ENCODE measurements at regions not wholly inside any gene's neighbourhood (a gene's known extent, or its start where the extent isn't known, plus 50 kb on each side); places are given as distances from the start of the nearest gene placed in this dataset.
"Not testable (repeated sequence)": the region's sequence is repeated elsewhere in the genome, so short reads cannot be mapped to it uniquely, and the experiment has no call there.

- no peak for TF ChIP-seq SPI1 (IDR thresholded peaks at IDR 0.05; ENCODE audit: low read depth, low read length)
- no peak for TF ChIP-seq PAX5 (IDR thresholded peaks at IDR 0.05; ENCODE audit: insufficient read depth, low read length, severe bottlenecking)
- no peak for TF ChIP-seq POU2F2 (IDR thresholded peaks at IDR 0.05; ENCODE audit: low read depth, low read length)
- TF ChIP-seq POLR2AphosphoS5 (IDR thresholded peaks at IDR 0.05; ENCODE audit: low read depth, low read length): no peak
- no peak for TF ChIP-seq POLR2A (IDR thresholded peaks at IDR 0.05; ENCODE audit: low read depth, low read length)
- no peak for TF ChIP-seq TAF1 (IDR thresholded peaks at IDR 0.05; ENCODE audit: low read depth, low read length)
- FAIRE-seq: no peak
Observed at GRCh38 chr6:81380718-81381338, 371.7 kb downstream of the TENT5A start.

GRCh38 chr6:81376745-81377144 is 375.7 kb downstream of the TENT5A start:
- TF ChIP-seq POLR2A (IDR thresholded peaks at IDR 0.05; ENCODE audit: low read depth, low read length) (no peak), POLR2AphosphoS5 (IDR thresholded peaks at IDR 0.05; ENCODE audit: low read depth, low read length) (no peak), POU2F2 (IDR thresholded peaks at IDR 0.05; ENCODE audit: low read depth, low read length) (no peak), TAF1 (IDR thresholded peaks at IDR 0.05; ENCODE audit: low read depth, low read length) (no peak), SPI1 (IDR thresholded peaks at IDR 0.05; ENCODE audit: low read depth, low read length) (no peak), PAX5 (IDR thresholded peaks at IDR 0.05; ENCODE audit: insufficient read depth, low read length, severe bottlenecking) (no peak)
- no peak for DNase-seq (ENCODE audit: insufficient read length, low spot score)
- no peak for FAIRE-seq

More at GRCh38 chr6:81380718-81381338, 371.7 kb downstream of the TENT5A start:
- no peak for DNase-seq (ENCODE audit: insufficient read length, low spot score)

- DNase-seq (ENCODE audit: insufficient read length, low spot score) (no peak), FAIRE-seq (no peak)
- no peak for TF ChIP-seq TAF1 (IDR thresholded peaks at IDR 0.05; ENCODE audit: low read depth, low read length)
- TF ChIP-seq PAX5 (IDR thresholded peaks at IDR 0.05; ENCODE audit: insufficient read depth, low read length, severe bottlenecking): no peak
- TF ChIP-seq POLR2A (IDR thresholded peaks at IDR 0.05; ENCODE audit: low read depth, low read length): no peak
- TF ChIP-seq POLR2AphosphoS5 (IDR thresholded peaks at IDR 0.05; ENCODE audit: low read depth, low read length): no peak
- TF ChIP-seq POU2F2 (IDR thresholded peaks at IDR 0.05; ENCODE audit: low read depth, low read length): no peak
- no peak for TF ChIP-seq SPI1 (IDR thresholded peaks at IDR 0.05; ENCODE audit: low read depth, low read length)
Observed at GRCh38 chr6:81373414-81373813, 379.1 kb downstream of the TENT5A start.

GRCh38 chr6:81371930-81372329 is 380.6 kb downstream of the TENT5A start:
- DNase-seq (ENCODE audit: insufficient read length, low spot score) (no peak), FAIRE-seq (no peak)
- TF ChIP-seq SPI1 (IDR thresholded peaks at IDR 0.05; ENCODE audit: low read depth, low read length) (no peak), POU2F2 (IDR thresholded peaks at IDR 0.05; ENCODE audit: low read depth, low read length) (no peak), POLR2A (IDR thresholded peaks at IDR 0.05; ENCODE audit: low read depth, low read length) (no peak), PAX5 (IDR thresholded peaks at IDR 0.05; ENCODE audit: insufficient read depth, low read length, severe bottlenecking) (no peak), TAF1 (IDR thresholded peaks at IDR 0.05; ENCODE audit: low read depth, low read length) (no peak), POLR2AphosphoS5 (IDR thresholded peaks at IDR 0.05; ENCODE audit: low read depth, low read length) (no peak)

- no peak for TF ChIP-seq SPI1 (IDR thresholded peaks at IDR 0.05; ENCODE audit: low read depth, low read length)
- no peak for TF ChIP-seq POLR2AphosphoS5 (IDR thresholded peaks at IDR 0.05; ENCODE audit: low read depth, low read length)
- DNase-seq (ENCODE audit: insufficient read length, low spot score) (no peak), FAIRE-seq (no peak)
Observed at GRCh38 chr6:81366972-81367371, 385.5 kb downstream of the TENT5A start.

- no peak for DNase-seq (ENCODE audit: insufficient read length, low spot score)
- FAIRE-seq: no peak
- TF ChIP-seq SPI1 (IDR thresholded peaks at IDR 0.05; ENCODE audit: low read depth, low read length) (no peak), POLR2A (IDR thresholded peaks at IDR 0.05; ENCODE audit: low read depth, low read length) (no peak), PAX5 (IDR thresholded peaks at IDR 0.05; ENCODE audit: insufficient read depth, low read length, severe bottlenecking) (no peak), TAF1 (IDR thresholded peaks at IDR 0.05; ENCODE audit: low read depth, low read length) (no peak), POU2F2 (IDR thresholded peaks at IDR 0.05; ENCODE audit: low read depth, low read length) (no peak), POLR2AphosphoS5 (IDR thresholded peaks at IDR 0.05; ENCODE audit: low read depth, low read length) (no peak)
Observed at GRCh38 chr6:81362246-81362645, 390.2 kb downstream of the TENT5A start.

GRCh38 chr6:81353262-81353661 is 399.2 kb downstream of the TENT5A start:
- TF ChIP-seq POLR2AphosphoS5 (IDR thresholded peaks at IDR 0.05; ENCODE audit: low read depth, low read length) (no peak), TAF1 (IDR thresholded peaks at IDR 0.05; ENCODE audit: low read depth, low read length) (no peak), PAX5 (IDR thresholded peaks at IDR 0.05; ENCODE audit: insufficient read depth, low read length, severe bottlenecking) (no peak), POLR2A (IDR thresholded peaks at IDR 0.05; ENCODE audit: low read depth, low read length) (no peak), SPI1 (IDR thresholded peaks at IDR 0.05; ENCODE audit: low read depth, low read length) (no peak), POU2F2 (IDR thresholded peaks at IDR 0.05; ENCODE audit: low read depth, low read length) (no peak)
- no peak for FAIRE-seq
- DNase-seq (ENCODE audit: insufficient read length, low spot score): no peak

GRCh38 chr6:81344026-81344425 is 408.5 kb downstream of the TENT5A start:
- not testable (repeated sequence) for FAIRE-seq; DNase-seq (ENCODE audit: insufficient read length, low spot score)

GRCh38 chr6:81340946-81341345 is 411.5 kb downstream of the TENT5A start:
- TF ChIP-seq POLR2AphosphoS5 (IDR thresholded peaks at IDR 0.05; ENCODE audit: low read depth, low read length): no peak
- no peak for TF ChIP-seq PAX5 (IDR thresholded peaks at IDR 0.05; ENCODE audit: insufficient read depth, low read length, severe bottlenecking)
- TF ChIP-seq POLR2A (IDR thresholded peaks at IDR 0.05; ENCODE audit: low read depth, low read length): no peak
- TF ChIP-seq POU2F2 (IDR thresholded peaks at IDR 0.05; ENCODE audit: low read depth, low read length): no peak
- no peak for TF ChIP-seq TAF1 (IDR thresholded peaks at IDR 0.05; ENCODE audit: low read depth, low read length)
- no peak for TF ChIP-seq SPI1 (IDR thresholded peaks at IDR 0.05; ENCODE audit: low read depth, low read length)
- FAIRE-seq (no peak), DNase-seq (ENCODE audit: insufficient read length, low spot score) (no peak)

- no peak for FAIRE-seq
- TF ChIP-seq POU2F2 (IDR thresholded peaks at IDR 0.05; ENCODE audit: low read depth, low read length): no peak
- no peak for TF ChIP-seq POLR2A (IDR thresholded peaks at IDR 0.05; ENCODE audit: low read depth, low read length)
- no peak for TF ChIP-seq POLR2AphosphoS5 (IDR thresholded peaks at IDR 0.05; ENCODE audit: low read depth, low read length)
- no peak for TF ChIP-seq PAX5 (IDR thresholded peaks at IDR 0.05; ENCODE audit: insufficient read depth, low read length, severe bottlenecking)
- no peak for TF ChIP-seq TAF1 (IDR thresholded peaks at IDR 0.05; ENCODE audit: low read depth, low read length)
- TF ChIP-seq SPI1 (IDR thresholded peaks at IDR 0.05; ENCODE audit: low read depth, low read length): no peak
- DNase-seq (ENCODE audit: insufficient read length, low spot score): no peak
Observed at GRCh38 chr6:81331526-81331925, 421.0 kb downstream of the TENT5A start.

Data from GM12891 (cell line).